ENCODE measurements at regions not wholly inside any gene's neighbourhood (a gene's known extent, or its start where the extent isn't known, plus 50 kb on each side); places are given as distances from the start of the nearest gene placed in this dataset.

DNA sequence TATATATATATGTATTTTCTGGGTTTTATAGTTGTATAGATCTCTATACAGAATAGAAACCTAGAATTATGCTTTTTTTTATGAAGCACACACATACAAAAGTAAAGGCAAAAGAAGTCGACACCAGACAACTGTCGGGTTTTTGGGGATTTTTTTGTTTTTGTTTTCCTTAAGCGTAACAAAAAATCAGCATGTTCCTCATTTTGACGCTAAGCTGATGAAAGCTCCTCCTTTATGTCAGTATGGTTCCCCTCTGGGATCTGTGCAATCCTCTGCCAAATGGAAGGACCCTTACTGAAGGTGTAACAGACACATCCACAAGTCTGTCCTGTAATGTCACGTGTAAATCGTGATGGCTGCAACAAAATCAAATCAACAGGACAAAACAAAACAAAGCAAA, 226.2 kb downstream of the RHOU start:
- ATAC-seq (no peak), DNase-seq (no peak)
- no peak for TF ChIP-seq CTCF (IDR thresholded peaks at IDR 0.05)
- intact Hi-C loops (cut with DNase I) = no loop called here
- H3K4me1 ChIP-seq = peaks cover 22% of the 10 kb centered on the region
- no peak overlapping the region for H3K27ac ChIP-seq
- H3K4me3 ChIP-seq = no peak overlapping the region
- WGBS, 3 donors = 93% methylated on average over 6 of the region's 6 CpGs
- H3K36me3 ChIP-seq (ENCODE audit: insufficient read depth in 1 of 2, low read depth in 1 of 2) = no peaks in the 10 kb centered on the region
- H3K27me3 ChIP-seq (ENCODE audit: insufficient read depth in 3 of 3, low read length in 2 of 3) = no peaks in the 10 kb centered on the region
- no peaks in the 10 kb centered on the region for H3K9me3 ChIP-seq

- no peak overlapping the region for H3K27ac ChIP-seq
- WGBS, 3 donors = 48 to 63% (median 58%) methylated on average over 2 of the region's 2 CpGs
- H3K9me3 ChIP-seq = no peaks in the 10 kb centered on the region
- intact Hi-C loops (cut with DNase I) = no loop called here
- H3K36me3 ChIP-seq (ENCODE audit: insufficient read depth in 1 of 2, low read depth in 1 of 2) = no peaks in the 10 kb centered on the region
- peak in 1 of 4 donors; percentile 10 for ATAC-seq
- DNase-seq = no peak
- no peak for TF ChIP-seq CTCF (IDR thresholded peaks at IDR 0.05)
- peaks cover 7% of the 10 kb centered on the region for H3K4me1 ChIP-seq
- no peak overlapping the region for H3K4me3 ChIP-seq
- no peaks in the 10 kb centered on the region for H3K27me3 ChIP-seq (ENCODE audit: insufficient read depth in 3 of 3, low read length in 2 of 3)
These were observed 228.5 kb downstream of the RHOU start for GRCh38 chr1:228963795-228964177.

DNA sequence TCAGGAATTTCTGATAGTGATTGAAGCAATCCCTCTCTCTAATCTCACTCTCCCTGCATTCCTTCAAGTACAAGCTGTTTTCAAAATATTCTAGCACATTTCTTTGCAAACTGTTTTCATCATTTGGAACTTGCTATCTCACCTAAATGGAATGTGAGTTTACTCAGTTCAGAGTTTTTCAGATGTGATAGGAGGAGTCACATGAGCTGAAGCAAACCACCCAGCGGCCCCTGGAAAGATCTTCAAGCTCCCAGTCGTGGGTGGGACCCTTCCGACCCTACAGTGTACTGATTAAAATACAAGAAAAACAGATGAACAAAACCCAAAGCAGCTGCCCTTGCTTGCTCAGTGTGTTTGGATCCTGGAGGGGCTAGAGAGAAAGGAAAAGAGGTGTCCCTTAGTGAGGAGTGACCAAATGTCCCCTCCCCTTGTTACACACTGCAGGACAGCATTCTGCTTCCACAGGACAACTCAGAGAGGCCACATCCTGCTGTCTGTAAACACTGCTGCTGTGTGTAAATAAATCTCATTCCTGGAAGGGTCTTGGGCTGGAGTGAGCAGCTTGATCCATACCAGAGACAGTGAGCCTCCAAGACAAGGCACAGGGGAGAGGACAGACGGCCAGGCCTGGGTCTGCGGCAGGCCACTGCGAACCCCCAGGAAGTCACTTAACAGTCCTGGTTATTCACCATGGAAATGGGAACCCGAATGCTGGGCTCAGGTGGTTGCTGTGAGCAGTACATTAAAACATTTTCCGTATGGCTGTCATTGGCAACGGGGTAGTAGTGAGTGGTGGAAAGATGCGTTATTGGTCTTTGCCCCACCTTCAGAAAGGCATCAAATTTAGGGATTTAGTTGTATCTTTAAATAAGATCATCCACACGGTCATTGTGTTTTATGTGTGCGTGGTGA, 229.2 kb downstream of the RHOU start:
- whole genome bisulfite sequencing, 3 donors = 68 to 79% (median 70%) methylated on average over 12 of the region's 12 CpGs
- Histone ChIP-seq H3K36me3 (ENCODE audit: insufficient read depth in 1 of 2, low read depth in 1 of 2) (no peaks in the 10 kb centered on the region), H3K27me3 (ENCODE audit: insufficient read depth in 3 of 3, low read length in 2 of 3) (no peaks in the 10 kb centered on the region), H3K4me1 (peaks cover 6% of the 10 kb centered on the region), H3K27ac (peak overlapping the region; percentile 3), H3K4me3 (no peak overlapping the region), H3K9me3 (no peaks in the 10 kb centered on the region)
- no peak for TF ChIP-seq CTCF (IDR thresholded peaks at IDR 0.05)
- peak in 2 of 4 donors; percentile 30 to 68 for ATAC-seq
- peak in 1 of 2 donors; percentile 44 for DNase-seq
- intact Hi-C loops (cut with DNase I) = no loop called here

DNA sequence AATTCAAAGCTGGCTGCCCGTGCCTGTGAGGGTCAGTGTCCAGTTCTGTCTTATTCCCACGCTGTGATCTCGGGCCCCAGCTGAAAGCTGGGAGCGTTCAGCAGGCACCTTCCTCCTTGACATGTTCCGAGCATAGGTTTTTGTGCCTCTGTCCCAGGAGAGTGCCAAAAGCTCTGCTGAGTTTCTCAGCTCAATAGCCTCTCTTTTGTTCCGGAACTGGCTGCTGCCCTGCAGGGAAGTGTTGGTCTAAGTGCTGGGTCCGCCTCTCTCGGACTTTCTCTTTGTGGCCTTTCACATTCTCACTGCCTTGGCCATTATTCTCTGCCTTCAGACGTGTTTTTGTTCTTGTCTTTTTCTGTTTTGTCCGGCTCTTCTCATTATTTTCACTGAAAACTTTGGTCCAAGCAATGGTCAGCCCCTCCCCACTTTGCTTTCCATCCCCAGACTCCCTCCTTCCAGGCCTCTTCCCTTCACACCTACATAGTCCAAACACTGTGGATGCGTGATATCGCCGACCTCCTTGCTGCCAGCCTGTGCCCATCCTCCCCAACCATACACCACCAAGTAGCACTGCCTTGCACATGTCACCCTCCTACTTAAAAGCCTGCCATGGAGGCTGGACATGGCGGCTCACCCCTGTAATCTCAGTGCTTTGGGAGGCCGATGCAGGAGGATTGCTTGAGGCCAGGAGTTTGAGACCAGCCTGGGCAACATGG, 233.8 kb downstream of the RHOU start:
- intact Hi-C loops (cut with DNase I) = no loop called here
- TF ChIP-seq CTCF (IDR thresholded peaks at IDR 0.05) = no peak
- WGBS, 3 donors = 73 to 85% (median 75%) methylated on average over 15 of the region's 15 CpGs

More for the DNA sequence above, 233.8 kb downstream of the RHOU start:
- DNase-seq (no peak), ATAC-seq (no peak)
- H3K4me3 ChIP-seq = no peak overlapping the region
- H3K27ac ChIP-seq = no peak overlapping the region
- no peaks in the 10 kb centered on the region for H3K4me1 ChIP-seq
- no peaks in the 10 kb centered on the region for H3K27me3 ChIP-seq (ENCODE audit: insufficient read depth in 3 of 3, low read length in 2 of 3)
- no peaks in the 10 kb centered on the region for H3K36me3 ChIP-seq (ENCODE audit: insufficient read depth in 1 of 2, low read depth in 1 of 2)
- no peaks in the 10 kb centered on the region for H3K9me3 ChIP-seq

Measured in psoas muscle (tissue), 7 donors.